GM19468 (cell line): ENCODE measurements at regions not wholly inside any gene's neighbourhood (a gene's known extent, or its start where the extent isn't known, plus 50 kb on each side); places are given as distances from the start of the nearest gene placed in this dataset.
"Not testable (repeated sequence)": the region's sequence is repeated elsewhere in the genome, so short reads cannot be mapped to it uniquely, and the experiment has no call there.

Experiments used
- ATAC-seq: cut with Tn5 transposase; IDR thresholded peaks from one replicate; pipeline ENCODE4 v1.9.1; 2021; ENCODE audit warnings: mild to moderate bottlenecking, moderate library complexity, moderate number of reproducible peaks; ENCODE audit not compliant: unreplicated experiment; ENCODE audit errors: extremely low read depth

GRCh38 chr7:17552373-17552772 is 253.9 kb downstream of the AHR start:
- no peak for ATAC-seq

GRCh38 chr7:17552952-17553351 is 254.5 kb downstream of the AHR start:
- ATAC-seq: no peak

- no peak for ATAC-seq
Observed at GRCh38 chr7:17554341-17555015, 256.0 kb downstream of the AHR start.

- ATAC-seq: no peak
Observed at GRCh38 chr7:17556247-17556956, 257.9 kb downstream of the AHR start.

GRCh38 chr7:17557251-17557671 is 258.8 kb downstream of the AHR start:
- no peak for ATAC-seq

GRCh38 chr7:17558135-17558534 is 259.7 kb downstream of the AHR start:
- no peak for ATAC-seq

- ATAC-seq: no peak
Observed at GRCh38 chr7:17558558-17559332, 260.3 kb downstream of the AHR start.

- no peak for ATAC-seq
Observed at GRCh38 chr7:17559388-17559787, 260.9 kb downstream of the AHR start.

GRCh38 chr7:17560516-17560915 is 262.1 kb downstream of the AHR start:
- no peak for ATAC-seq

- no peak for ATAC-seq
Observed at GRCh38 chr7:17560966-17561365, 262.5 kb downstream of the AHR start.

GRCh38 chr7:17564678-17565212 is 266.3 kb downstream of the AHR start:
- ATAC-seq: no peak

- ATAC-seq: no peak
Observed at GRCh38 chr7:17580141-17580540, 281.7 kb downstream of the AHR start.

GRCh38 chr7:17580856-17581255 is 282.4 kb downstream of the AHR start:
- ATAC-seq: no peak

- ATAC-seq: no peak
Observed at GRCh38 chr7:17581301-17581700, 282.8 kb downstream of the AHR start.

- ATAC-seq: not testable (repeated sequence)
Observed at GRCh38 chr7:17582696-17583095, 284.2 kb downstream of the AHR start.

GRCh38 chr7:17583786-17584185 is 285.3 kb downstream of the AHR start:
- ATAC-seq: no peak

GRCh38 chr7:17584822-17585221 is 286.4 kb downstream of the AHR start:
- no peak for ATAC-seq

- ATAC-seq: no peak
Observed at GRCh38 chr7:17586711-17587110, 288.3 kb downstream of the AHR start.

GRCh38 chr7:17588730-17589129 is 290.3 kb downstream of the AHR start:
- no peak for ATAC-seq

GRCh38 chr7:17589671-17590070 is 291.2 kb downstream of the AHR start:
- no peak for ATAC-seq

GRCh38 chr7:17590221-17590620 is 291.8 kb downstream of the AHR start:
- no peak for ATAC-seq
